ENCODE measurements at regions not wholly inside any gene's neighbourhood (a gene's known extent, or its start where the extent isn't known, plus 50 kb on each side); places are given as distances from the start of the nearest gene placed in this dataset.

DNA sequence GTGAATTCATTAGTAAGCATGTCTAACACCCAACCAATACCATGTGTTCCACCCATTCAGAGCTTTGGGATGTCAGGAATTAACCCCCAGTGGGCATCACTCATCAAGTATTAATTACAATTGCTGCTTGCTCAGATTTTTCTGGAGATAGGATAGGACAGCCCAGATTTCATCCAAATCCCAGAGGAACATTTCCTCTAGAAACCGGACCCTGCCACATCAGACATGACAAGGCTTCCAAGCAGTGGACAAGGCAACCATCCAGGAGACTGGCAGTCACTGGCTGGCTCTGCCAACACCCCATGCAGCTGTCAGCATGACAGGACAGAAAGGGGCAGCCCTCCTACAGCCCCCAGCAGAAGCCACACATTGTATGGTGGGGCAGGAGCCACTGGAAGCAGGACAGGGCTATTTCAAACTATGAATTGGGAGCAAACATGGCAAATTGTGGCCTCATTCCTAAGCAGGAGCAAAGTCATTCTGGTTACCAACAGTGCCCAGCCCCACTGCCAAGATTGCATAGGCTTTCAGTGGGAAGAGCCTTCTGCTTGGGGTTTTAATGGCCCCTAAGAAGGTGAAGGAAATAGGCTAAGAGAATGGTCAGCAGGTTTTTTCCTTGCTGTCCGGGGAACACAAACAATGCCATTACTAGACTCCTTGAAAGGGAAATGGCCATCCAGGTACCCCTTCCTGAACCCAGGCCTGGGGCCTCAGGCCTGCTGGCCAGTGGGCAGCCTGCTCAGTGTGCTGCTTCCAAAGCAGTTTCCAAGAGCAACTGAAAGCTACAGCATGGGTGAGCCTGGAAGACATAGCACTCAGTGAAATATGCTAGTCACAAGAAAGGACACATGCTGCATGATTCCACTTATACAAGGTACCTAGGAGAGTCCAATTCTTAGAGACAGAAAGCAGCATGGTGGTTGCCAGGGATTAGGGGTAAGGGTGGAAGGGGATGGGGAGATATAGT, 294.7 kb upstream of the SLC30A5 start:
- no peak for DNase-seq (ENCODE audit: low spot score)

DNA sequence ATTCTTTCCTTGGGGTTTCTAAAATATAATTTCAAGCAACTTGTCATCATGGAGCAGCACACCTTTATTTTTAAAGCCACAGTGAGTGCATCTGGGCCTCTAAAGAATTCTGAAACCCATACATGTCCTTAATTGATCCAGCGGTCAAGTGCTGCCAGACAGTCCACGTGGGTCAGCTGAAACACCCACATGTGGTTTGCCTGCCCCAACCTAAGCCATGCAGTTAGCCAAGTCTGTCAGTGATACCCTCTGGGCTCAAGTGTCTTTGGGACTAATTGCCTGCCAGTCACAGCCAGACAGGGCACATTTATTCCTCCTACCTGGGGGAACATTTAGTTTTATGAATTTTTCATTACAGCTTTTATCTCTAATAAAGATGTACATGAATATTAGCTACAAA, 291.4 kb upstream of the SLC30A5 start:
- no peak for DNase-seq (ENCODE audit: low spot score)

DNA sequence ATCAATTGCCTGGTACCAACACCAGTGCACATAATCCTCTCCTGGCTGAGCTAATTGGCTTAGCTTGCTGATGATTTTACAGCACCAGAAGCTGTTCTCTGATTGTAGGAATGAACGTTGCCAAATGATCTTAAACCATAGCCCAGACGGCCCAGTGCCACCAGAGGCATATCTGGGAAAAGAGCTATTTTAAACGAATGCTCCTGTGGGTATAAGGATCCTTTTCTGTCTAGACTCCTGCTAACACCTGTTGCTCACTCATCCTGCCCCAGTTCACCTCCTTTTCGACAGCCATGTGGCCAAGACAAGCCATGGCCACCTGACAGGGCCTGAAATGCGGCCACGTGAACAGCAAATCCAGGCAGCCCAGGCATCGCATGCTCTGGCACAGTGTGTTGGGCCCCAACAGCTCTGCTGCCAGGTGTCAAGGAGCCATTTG, 289.9 kb upstream of the SLC30A5 start:
- DNase-seq (ENCODE audit: low spot score): no peak

DNA sequence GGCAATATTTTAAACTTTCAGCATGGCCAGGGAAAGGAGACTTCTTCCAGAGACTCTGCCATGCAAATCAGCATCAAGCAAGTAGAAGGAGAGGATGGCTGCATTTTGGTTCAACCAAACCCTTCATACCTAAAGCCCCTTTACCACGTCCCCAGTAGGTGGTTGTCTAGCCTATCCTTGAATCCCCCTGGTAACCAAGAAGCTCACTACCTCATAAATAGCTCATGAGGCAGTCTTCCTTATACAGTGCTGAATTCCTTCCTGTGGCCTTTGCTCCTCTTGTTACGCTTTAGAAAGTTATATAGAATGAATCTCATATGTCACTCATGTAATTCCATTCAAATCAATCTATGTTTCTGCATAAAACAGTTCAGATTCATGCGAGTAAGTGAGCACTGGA, 289.5 kb upstream of the SLC30A5 start:
- DNase-seq (ENCODE audit: low spot score): no peak

DNA sequence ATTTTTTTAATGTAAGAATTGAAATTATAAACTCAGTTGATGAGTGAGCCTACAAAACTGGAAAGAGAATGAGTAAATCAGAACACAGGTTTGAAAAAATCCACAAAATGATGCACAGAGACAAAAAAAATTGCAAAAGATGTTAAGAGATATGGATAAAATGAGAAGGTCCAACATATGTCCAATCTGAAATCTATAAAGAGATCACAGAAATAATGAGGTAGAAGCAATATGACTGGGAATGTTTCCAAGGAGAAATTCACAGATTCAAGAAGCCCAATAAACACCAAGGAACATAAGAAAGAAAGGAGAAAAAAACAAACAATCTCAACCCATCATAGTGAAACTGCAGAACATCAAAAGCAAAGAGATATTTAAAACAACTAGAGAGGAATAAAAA, 288.4 kb upstream of the SLC30A5 start:
- no peak for DNase-seq (ENCODE audit: low spot score)

DNA sequence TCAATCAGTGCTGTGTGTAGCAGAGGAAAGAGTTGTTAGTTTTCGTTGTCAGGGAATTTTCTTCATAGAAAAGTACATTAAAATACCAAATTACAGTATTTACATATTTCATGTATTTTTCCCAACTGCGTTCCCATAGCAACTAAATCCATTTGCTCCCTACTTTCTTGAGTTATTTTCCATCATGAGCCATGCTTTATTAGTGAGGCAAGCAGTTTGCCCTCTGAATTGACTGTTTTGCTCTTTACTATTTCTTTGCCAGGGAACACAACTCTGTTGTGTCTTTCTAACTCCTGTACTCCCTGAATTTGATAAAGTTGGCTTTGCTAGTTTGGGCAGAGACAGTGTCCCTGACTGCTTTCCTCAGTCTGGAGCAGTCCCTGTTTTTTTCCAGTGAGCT, 276.2 kb upstream of the SLC30A5 start:
- DNase-seq (ENCODE audit: low spot score): no peak

DNA sequence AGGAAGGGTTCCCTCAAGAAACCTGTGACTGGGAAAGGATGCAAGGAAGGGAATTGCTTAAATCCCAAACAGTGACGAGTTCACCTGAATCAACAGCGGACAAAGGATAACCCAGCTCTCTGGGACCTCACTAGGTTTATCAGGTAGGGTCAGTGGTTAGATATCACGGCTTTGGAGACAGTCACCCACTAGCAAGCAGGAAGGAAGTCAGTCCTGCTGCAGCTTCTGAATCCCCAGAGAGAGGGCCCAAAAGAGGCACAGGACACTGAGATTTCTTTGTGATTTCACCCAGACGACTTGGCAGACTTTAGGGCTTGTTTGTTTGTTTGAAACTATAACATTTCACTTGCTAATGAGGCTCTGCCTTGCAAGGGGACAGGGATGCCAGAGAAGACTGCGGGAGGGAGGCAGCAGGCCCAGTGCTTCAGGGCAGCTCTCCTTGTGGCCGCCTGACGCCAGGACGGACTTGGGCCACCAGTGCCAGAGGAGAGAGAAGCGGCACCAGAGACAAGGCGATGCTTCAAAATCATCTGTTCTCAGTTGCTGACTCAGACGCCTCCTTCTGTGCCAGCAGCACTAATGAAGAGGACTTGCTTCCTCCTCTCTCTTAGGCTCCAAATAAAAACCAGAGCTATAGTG, 275.6 kb upstream of the SLC30A5 start:
- no peak for DNase-seq (ENCODE audit: low spot score)

DNA sequence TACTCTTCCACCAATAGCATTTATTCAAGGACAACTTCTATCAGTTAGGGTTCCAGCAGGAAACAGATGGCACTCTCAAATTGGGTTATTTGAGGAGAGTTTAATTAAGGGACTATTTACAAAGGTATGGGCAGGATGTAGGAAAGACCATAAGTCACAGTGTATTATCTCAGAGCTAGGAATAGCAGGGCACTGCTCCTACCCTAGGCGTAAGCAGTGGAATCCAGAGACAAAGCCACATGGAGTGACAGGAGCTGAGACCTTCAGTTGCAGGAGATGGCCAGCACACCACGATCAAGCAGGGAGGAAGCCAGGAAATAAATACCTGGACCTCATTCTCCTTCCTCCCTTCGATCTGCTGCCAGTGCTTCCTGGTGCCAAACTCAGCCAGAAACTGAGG, 274.9 kb upstream of the SLC30A5 start:
- no peak for DNase-seq (ENCODE audit: low spot score)

DNA sequence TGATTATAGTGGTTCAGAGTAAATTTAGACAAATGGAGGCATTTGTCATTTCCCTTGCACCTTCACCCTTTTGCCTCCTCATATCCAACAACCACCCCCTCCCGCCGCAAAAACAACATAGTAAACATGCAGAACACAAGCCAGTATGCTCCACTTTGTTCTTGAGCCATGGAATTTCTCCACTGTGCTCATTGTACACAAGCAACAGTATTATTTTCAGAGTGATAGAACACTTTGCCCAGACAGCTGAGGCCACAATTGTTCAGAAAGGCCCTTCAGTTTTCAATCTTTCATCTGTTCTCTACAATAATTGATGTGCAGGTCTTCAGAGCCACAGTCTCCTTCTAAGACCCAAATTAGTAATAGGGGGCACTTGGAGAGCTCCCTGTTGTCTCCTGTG, 272.8 kb upstream of the SLC30A5 start:
- DNase-seq (ENCODE audit: low spot score): no peak

DNA sequence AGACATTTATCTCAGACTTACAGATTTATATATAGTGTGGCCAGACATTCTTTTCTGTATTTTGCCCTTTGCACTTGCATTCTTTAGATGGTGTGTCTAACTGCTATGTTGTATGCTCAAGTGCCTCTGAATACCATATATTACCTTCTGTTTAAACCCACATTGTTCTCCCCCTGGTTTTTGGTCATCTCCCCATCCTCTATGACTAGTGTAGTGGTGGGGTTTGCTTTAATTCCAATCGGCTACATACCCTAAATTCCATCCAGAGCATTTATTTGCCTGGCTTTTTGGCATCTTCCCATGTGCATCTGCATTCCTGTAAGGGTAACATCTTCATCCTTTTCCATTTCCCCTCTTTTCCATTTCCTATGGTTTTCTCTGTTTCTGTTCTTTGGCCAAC, 271.0 kb upstream of the SLC30A5 start:
- DNase-seq (ENCODE audit: low spot score): no peak

DNA sequence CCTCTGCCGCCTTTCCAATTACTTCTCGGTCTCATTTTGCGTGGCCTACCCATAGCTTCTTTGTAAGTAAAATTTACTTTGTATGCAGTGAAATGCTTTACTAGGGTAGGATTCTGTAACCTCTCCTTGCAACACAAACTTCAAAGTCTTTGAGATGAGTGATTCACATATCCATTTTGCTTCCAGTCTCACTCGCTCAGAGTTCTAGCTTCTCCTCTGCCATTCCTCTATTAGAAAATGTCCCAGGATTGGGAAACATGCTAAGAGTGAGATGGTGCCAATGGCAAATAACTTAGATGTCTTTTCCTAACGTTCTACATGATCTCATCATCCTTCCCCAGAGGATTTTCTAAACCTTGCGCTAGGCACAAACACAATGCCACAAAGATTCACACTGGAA, 270.5 kb upstream of the SLC30A5 start:
- DNase-seq (ENCODE audit: low spot score): no peak

DNA sequence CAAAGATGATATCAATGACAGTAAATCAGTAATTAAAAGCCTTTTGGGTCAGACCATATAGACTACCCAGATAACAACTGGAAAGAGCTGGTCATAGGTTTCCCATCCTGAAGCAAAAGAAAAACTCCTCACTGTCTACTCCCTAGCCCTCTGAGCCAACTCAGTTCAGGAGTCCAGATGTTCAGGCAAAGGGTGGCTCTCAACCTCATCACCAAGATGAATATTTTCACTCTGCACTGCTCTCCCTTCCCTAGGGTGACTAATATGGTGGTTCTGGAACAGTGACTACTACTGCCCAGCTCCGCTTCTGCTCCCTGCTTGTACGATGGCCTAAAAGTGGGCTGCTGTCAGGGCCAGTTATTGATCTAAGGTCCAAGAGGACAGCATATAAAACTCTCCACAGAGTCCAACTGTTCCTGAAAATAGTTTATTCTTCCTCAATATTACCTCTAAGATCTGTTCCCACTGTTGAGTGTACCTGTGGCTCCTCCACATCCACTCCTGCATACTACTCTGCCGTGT, 263.4 kb upstream of the SLC30A5 start:
- DNase-seq (ENCODE audit: low spot score): no peak

DNA sequence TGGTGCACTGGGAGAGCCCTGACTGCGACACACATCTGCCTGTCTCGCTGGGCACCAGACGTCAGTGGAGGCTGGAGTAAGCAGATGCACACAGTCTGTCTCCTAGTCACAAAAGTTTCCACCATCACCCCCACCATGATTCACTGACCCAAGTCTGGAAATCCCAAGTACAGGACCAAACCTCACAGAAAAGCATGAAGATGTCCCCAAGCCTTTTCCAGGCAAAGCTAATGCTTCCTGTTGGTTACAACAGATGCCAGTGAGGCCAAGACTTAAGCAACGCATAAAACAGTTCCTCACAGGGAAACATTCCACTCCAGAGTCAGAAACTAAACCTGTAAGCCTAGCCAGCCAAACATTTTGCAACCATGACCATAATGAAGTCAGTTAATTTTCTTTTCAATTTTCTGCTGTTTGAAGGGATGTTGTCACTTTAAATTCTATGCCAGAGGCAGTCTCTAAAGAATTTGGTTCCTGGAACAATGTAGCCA, 259.3 kb upstream of the SLC30A5 start:
- DNase-seq (ENCODE audit: low spot score): no peak

DNA sequence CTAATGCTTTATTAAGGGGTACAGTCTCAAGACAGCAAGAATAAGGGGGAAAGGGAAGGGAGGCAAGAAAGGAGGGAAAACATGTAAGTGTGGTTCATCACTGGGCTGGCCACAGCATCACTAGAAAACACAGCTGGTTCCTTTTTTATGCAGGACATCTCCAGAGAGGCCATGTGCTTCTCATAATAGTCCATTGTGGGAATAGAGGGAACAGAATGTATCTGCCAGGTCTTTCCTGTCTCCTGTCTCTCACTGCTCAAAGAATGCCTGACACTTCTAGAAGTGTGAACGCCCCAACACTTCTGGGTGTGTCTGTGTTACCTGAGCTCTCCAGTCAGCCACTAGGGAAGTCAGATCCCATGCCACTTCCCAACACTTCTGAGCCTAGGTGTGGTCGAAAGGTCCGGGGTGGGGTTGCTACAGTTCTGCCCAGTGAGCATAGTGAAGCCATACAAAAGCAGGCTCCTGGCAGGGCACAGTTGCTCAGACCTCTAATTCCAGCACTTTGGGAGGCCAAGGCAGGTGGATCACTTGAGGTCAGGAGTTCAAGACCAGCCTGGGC, 255.6 kb upstream of the SLC30A5 start:
- DNase-seq (ENCODE audit: low spot score): no peak

DNA sequence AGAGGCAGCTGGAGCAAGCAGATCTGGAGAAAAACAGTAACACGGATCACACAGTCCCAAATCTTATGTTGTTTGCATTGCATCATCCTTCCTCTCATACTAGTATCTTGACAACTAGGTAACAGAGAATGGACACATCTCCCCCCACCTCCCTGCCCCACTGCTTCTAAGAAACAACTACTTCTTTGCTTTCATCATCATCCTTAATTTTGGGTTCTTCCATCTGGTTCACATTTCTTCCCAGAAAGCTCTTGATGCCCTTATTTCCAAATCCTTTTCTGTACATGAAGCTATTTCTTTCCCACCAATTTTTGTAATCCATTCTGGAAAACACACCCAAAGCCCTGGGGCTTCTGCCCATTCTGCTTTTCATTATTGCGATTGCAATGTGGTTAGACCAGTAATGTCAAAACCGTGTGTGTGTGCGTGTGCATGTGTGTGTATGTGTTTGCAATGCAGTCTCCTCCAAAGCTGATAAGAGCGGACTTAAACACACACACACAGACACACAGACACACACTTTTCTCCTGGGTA, 254.7 kb upstream of the SLC30A5 start:
- DNase-seq (ENCODE audit: low spot score): no peak

DNA sequence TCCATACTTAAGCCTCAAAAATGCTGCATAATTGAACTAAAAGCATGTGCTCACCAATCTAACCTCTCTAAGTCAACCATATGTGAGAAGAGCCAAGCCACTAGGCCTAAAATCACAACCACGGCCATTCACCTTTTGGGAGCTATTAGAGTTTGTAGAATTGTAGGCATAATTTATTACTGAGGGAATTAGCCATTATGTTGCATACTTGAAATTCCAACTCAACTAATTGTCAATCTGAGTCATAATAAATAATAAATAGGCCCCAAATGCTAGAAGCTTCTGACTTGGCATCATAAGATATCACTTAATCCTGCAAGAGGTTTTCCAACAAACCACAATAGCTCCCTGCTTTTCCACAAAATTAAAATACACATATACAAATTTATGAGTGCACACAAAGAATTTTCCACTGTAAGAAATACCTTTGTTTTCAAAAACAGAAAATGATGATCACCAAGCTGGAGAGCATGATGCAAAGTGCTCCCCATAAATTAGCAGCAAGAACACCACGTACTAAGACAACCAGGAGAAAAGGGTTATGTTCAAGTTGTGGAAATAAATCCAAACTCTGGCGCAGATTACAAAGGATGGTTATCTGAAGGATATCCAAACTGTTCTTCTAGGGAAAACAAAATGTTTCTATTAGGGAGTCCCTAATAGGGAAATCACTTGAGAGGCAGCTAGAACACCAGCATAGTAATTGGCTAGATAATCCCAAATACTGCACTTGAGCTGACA, 250.0 kb upstream of the SLC30A5 start:
- no peak for DNase-seq (ENCODE audit: low spot score)

DNA sequence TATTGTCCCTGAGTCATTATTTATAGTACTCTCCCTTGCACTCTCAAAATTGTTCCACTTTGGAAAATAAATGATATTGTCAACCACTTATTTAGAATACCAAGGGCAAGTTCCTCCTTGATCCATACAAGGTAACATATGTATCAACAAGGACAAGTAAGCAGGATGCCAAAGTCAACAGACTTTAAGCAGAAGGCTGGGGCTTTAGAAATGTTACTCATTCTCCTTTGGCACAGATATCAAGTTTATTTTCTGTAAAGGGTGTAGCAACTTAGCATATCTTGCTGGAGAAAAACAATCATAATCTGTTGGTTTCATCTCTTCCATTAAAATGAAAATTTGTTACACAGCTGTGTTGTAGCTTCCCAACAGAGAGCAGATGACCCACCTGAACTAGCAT, 248.7 kb upstream of the SLC30A5 start:
- no peak for DNase-seq (ENCODE audit: low spot score)

DNA sequence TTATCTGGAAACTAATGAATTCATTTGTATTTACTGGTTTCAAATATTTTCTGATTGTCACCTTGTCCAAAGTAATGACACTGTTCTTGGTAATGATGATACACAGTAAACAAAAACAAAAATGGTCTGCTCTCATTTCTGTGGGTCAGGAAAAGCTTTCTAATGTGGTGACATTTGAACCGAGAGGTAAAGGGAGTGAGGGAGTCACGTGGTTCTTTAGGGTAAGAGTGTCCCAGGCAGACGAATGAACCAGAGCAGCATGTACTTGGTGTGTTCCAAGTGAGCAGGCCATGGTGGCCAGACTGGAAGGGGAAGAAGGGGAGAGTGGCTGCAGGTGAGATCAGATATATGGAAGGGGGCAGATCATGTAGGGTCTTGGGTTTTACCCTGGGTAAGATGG, 247.0 kb upstream of the SLC30A5 start:
- DNase-seq (ENCODE audit: low spot score): no peak

DNA sequence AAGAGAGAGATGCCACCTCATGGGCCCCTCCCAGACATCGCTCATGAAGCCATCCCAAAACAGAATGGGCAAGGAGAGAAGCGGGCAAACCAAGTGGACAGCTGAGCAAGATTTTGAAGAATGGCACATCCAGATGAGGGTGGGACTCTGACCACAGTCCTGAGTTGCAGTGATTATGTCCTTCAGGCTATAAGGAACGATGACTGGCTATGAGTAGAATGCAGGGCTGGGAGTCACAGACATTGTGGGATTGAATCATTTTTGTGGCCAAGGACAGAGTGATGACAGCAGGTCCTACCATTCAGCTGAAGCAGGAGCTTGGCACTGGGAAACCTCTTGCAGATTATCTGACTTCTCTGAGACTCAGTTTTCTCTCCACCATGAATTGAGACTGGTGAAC, 245.7 kb upstream of the SLC30A5 start:
- DNase-seq (ENCODE audit: low spot score): peak; percentile 26

DNA sequence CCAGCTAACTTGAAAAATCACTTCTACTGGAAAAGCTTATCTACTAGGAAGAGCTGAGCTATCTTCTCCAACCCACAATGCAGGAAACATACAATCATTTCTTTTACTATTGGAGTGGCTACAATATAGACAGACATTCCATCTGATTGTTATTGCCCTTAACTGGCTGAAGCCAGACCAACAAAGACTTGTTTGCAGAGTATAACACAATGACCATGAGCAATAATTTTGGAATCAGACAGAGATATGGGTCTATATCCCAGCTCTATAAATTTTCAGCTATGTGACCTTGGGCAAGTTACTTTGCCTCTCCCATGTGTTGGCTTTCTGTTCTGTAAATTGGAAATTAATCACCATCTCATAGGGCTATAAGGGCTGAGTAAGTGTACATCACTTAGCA, 244.7 kb upstream of the SLC30A5 start:
- DNase-seq (ENCODE audit: low spot score): no peak

DNA sequence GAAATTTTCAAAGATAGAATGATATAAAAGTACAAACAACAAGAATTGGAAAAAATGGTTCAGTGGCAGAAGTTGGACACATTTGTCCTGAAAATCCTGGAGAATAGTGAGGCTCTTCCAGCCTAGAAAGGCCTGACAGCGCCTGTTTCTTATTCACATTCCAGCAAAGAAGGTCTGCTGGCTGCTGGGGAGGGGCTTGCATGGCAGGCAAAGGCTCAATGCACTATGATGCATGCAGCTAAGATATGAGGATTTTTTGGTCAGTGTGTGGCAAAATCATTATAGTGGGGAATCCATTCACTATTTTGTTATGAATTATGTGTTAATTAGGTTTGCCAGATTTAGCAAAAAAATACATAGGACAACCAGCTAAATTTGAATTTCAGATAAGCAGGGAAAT, 243.9 kb upstream of the SLC30A5 start:
- DNase-seq (ENCODE audit: low spot score): no peak

DNA sequence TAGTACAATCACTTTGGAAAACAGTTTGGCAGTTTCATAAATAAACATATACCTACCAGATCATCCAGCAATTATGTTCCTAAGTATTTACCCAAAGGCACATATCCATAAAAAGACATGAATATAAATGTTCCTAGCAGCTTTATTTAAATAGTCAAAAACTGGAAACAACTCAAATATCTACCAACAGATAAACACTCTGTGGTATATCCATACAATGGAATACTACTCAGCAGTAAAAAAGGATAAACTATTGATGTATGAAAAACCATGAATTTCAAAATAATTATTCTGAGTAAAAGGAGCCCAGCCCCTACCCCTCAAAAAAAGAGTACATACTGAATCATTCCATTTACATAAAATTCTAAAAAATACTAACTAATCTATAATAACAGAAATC, 232.7 kb upstream of the SLC30A5 start:
- no peak for DNase-seq (ENCODE audit: low spot score)

Data from H4 (cell line).